HG03103 (cell line): ENCODE measurements at regions not wholly inside any gene's neighbourhood (a gene's known extent, or its start where the extent isn't known, plus 50 kb on each side); places are given as distances from the start of the nearest gene placed in this dataset.

ENCODE experiments used
- ATAC-seq: cut with Tn5 transposase; IDR thresholded peaks from one replicate; pipeline ENCODE4 v1.9.1; 2021; ENCODE audit warnings: low read depth; ENCODE audit not compliant: unreplicated experiment

DNA sequence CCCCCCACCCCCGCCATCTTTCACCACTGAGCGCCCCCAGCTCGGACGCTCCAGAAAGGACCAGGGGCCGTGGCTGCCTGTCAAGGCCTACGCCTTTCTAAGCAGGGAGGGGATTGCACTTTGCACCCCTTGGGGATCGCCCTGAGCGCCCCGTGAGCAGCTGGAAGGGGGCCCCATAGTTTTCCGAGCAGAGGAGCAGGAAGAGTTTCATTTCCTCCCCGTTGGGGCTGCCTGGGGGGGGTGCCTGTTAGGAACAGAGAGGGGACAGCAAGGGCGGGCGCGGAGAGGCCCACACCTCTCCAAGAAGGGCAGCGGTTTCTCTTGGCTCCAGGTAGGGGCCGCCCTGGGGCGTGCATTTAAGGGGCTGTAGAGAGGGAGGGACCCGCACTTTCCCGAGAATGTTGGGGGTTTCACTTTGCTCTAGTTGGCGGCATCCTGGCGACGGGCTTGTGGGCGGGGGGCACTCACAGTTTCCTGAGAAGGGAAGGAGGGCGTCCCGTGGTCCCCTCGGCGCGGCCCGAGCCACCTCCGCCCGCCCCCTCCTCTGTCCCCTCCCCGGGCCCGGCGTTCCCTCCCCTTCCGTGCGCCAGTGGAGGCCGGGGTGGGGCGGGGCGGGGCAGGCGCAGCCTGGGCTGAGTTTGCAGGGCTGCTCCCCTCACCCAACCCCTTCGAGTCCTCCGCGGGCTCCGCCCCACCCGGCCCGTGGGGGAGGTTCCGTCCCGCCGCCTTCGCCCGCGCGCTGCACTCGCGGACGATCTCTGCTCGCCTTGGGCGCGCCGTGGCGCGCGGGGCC, 82.3 kb upstream of the CD99 start:
- ATAC-seq, result peak; percentile 86

DNA sequence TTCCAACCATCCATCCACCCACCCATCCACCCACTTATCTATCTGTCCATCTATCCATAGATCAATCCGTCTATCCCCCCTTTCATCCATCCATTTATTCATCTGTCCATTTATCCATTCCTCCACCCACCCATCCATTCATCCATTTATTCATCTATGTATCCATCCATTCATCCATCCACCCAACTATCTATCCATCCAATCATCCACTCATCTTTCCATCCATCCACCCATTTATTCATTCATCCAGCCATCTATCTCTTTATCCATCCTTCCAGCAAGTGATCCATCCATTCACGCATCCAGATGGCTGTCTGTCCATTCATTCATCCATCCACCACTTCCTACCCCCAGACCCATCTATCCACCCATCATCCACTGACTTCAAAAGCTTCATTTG, 84.0 kb upstream of the CD99 start:
- no peak for ATAC-seq

GRCh38 chrX:2600564-2600963, 90.5 kb upstream of the CD99 start:
- no peak for ATAC-seq

DNA sequence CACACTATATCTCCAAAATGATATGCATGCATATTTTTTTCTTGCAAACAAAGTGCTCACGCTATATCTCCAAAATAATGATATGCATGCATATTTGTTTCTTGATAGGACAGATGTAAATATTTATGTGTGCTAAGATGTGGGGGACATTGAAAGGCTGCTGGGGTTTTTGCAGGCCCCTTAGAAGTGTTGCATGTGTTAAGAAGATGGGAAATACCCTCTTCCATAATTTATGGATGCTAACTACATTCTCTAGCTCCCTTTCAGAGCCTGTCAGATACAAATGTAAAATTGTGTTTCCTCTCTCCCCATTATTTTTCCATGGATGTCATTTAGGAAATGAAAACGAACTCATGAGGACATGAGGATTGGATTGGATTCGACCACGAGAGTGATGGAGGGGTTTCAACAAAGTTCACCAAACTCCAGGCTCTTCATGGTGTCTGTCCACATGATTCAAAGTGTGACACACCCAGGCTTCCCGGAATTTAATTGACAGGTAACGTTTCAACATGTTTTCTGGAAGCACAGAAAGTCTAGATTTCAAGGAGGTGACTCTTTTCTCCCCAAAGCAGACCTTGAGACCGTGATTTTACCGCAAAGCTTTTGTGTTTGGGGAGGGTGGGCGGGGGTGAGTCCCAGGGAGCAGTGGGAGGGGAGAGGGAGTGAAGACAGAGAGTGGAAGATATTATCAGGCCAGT, 94.4 kb upstream of the CD99 start:
- ATAC-seq, result no peak

GRCh38 chrX:2596045-2596444, 95.0 kb upstream of the CD99 start:
- ATAC-seq, result no peak

- ATAC-seq, result no peak
Measured at GRCh38 chrX:2595258-2595657, 94.5 kb upstream of the DHRSX start.

DNA sequence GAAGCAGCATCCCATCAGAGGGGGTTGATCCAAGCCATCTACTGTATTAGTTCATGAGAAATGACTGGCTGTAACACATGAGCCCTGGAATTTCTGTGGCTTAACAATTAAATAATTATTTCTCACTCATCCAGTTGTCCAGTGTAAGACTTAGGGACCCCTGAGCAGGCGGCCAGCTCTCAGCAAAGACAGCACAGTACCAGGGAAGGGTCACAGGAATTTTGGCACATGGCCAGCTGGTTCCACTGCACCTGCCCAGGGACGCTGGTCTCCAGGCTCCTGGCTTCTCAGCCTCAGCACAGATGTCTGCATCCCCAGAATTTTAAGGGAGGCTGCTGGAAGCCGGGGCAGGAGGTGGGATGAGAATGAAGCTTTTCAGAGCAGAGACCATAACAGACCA, 93.7 kb upstream of the DHRSX start:
- ATAC-seq, result no peak

DNA sequence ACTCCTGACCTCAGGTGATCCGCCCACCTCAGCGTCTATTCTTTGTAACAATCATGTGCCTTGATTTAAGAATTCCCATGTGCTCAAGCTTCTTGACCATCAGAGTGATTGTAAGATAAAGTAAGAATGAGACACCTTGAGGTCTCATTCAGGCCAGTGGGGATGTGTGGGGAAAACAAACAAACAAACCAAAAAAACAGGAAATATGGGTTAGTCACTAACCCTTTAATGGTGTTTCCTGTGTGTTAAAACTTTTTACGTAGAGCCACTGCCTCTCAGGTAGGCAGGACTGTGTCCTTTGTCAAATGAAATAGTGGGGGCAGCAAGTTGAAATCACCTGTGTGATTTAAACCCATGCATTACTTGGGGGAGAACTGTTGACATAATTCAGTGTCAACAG, 91.5 kb upstream of the DHRSX start:
- ATAC-seq, result no peak

- ATAC-seq, result no peak
Measured at GRCh38 chrX:2589186-2590020, 88.6 kb upstream of the DHRSX start.

GRCh38 chrX:2588049-2588448, 87.3 kb upstream of the DHRSX start:
- no peak for ATAC-seq

- ATAC-seq, result no peak
Measured at GRCh38 chrX:2587146-2587545, 86.4 kb upstream of the DHRSX start.

GRCh38 chrX:2585158-2585470, 84.3 kb upstream of the DHRSX start:
- ATAC-seq, result no peak

DNA sequence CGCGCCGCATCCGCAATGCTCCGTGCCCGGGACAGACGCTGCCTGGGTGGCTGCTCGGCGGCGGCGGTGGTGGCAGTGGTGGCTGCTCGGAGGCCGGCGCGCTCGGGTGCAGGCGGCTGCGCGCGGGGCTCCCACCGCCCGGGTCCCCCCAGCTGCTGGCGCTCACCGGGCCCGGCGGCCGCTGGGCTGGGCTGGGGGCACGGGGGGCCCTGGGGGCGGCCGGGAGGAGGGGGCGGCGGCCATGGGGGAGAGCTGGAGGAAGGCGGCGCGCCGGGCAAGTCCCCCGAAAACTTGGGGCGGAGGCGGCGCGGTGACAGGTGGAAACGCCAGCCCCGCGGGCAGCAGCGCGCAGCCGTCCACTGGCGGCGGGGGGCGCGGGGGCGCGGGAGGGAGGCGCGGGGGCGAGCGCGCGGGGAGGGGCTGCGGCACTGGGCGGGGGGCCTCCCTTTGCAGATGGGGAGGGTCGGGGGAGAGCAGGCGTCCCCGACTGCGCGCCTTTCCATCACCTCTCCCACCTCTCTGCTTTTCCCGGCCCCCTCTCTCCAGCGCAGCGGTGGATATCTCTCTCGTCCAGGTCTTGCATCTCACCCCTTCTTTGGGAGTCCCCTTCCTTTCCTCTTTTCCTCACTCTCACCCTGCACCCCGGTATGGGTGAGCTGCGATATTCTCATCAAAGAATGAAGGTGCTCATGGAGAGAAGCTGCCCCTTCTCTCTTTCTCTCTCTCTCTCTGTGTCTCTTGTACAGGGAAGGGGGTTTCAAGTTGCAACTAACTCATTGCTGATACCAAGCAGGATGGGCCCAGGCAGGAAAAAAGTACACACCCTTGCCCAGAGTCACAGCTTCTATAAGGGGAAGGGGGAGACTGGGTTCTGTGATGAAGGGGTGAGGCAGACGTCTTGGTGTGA, 83.7 kb upstream of the DHRSX start:
- ATAC-seq, result no peak

GRCh38 chrX:2583194-2584162, 82.7 kb upstream of the DHRSX start:
- ATAC-seq, result no peak

- ATAC-seq, result no peak
Measured at GRCh38 chrX:2582667-2583066, 81.9 kb upstream of the DHRSX start.

DNA sequence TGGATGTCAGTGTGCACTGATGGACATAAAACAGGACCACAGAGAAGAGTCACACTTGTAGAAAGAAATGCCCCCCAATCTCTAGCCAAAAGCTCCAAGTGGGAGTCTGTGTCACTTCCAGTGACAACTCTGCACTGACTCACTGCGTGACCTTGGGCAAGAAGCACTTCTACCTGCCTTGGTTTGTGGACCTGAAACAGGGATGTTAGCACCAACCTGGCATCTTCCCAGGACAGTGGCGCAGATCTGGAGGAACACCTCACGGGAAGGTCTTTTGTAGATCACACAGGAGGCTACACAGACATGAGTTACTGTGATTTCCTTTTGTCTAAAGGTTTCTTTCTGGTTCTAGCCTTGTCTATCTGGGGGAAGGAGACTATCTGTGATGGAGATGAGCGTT, 80.5 kb upstream of the DHRSX start:
- no peak for ATAC-seq

- ATAC-seq, result peak; percentile 55
Measured at GRCh38 chrX:2578864-2579263, 78.1 kb upstream of the DHRSX start.

- no peak for ATAC-seq
Measured at GRCh38 chrX:2577844-2578466, 77.2 kb upstream of the DHRSX start.

- ATAC-seq, result no peak
Measured at GRCh38 chrX:2576793-2577192, 76.0 kb upstream of the DHRSX start.
